GM18867 (cell line): ENCODE measurements at regions not wholly inside any gene's neighbourhood (a gene's known extent, or its start where the extent isn't known, plus 50 kb on each side); places are given as distances from the start of the nearest gene placed in this dataset.
A peak's percentile ranks its signal among the peaks of the same experiment; 100 is the strongest.
"Not testable (repeated sequence)": the region's sequence is repeated elsewhere in the genome, so short reads cannot be mapped to it uniquely, and the experiment has no call there.

ENCODE experiments used
- ATAC-seq: cut with Tn5 transposase; IDR thresholded peaks from one replicate; pipeline ENCODE4 v1.9.1; 2021; ENCODE audit warnings: mild to moderate bottlenecking, moderate library complexity; ENCODE audit not compliant: unreplicated experiment

DNA sequence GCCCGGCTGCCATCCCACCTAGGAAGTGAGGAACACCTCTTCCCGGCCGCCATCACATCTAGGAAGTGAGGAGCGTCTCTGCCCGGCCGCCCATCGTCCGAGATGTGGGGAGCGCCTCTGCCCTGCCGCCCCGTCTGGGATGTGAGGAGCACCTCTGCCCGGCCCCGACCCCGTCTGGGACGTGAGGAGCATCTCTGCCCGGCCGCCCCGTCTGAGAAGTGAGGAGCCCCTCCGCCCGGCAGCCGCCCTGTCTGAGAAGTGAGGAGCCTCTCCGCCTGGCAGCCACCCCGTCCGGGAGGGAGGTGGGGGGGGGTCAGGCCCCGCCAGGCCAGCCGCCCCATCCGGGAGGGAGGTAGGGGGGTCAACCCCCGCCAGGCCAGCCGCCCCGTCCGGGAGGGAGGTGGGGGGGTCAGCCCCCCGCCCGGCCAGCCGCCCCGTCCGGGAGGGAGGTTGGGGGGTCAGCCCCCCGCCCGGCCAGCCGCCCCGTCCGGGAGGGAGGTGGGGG lies 330.0 kb downstream of the CBLN1 start:
- not testable (repeated sequence) for ATAC-seq

DNA sequence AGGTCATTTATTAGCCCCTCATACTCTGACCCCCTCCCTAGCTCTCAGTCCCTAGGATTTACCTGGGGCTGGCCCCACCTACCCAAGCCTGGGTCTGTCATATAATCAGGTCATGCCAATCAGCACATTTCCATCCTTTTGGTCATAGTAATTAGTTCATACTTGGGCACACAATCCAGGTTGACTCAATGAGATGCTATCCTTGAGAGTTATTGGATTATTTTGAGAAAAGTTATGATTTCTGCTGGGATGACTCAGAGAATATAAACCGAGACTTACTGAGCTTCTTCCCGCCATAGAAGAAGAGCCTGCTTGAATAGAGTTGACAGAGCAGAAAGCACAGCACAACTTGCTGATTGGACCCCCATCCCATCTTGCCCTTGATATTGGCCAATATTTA lies 331.5 kb downstream of the CBLN1 start:
- no peak for ATAC-seq

GRCh38 chr16:48949636-48950035 lies 332.0 kb downstream of the CBLN1 start:
- no peak for ATAC-seq

- ATAC-seq: no peak
Measured at GRCh38 chr16:48948911-48949310, 332.7 kb downstream of the CBLN1 start.

- no peak for ATAC-seq
Measured at GRCh38 chr16:48947371-48947713, 334.3 kb downstream of the CBLN1 start.

DNA sequence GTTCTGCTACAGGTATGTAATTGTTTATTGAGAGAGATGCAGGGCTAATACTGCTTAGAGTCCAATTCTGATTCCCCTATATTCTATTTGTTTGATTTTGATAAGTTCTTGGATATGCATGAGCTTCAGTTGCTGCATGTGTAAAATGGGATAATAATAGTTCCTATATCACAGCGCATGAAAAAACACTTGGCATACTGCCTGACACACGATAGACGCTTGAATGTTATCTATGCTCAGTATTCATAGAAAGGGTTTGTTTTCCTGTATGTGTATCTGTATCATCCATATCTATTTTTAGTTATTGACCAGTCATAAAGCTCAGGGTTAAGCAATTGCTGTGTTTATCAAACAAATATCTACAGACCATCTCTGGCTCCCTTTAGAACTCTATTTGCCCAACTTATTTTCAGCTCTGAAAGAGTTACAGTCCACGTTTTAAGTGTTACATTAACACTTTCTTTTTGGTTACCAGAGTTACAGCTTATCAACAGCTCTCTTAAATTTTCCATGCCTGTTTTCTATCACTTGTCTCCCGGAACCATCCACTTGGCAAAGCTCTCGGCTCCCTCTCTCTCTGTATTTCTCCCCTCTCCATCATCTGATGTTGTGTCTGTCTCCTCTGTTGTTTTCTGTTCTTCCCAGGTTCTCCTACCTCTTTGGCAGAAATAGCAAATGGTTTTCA lies 334.8 kb downstream of the CBLN1 start:
- no peak for ATAC-seq

- ATAC-seq: no peak
Measured at GRCh38 chr16:48942996-48943395, 333.0 kb upstream of the N4BP1 start.

GRCh38 chr16:48936811-48937210 lies 326.8 kb upstream of the N4BP1 start:
- ATAC-seq: no peak

GRCh38 chr16:48932216-48932855 lies 322.4 kb upstream of the N4BP1 start:
- no peak for ATAC-seq

DNA sequence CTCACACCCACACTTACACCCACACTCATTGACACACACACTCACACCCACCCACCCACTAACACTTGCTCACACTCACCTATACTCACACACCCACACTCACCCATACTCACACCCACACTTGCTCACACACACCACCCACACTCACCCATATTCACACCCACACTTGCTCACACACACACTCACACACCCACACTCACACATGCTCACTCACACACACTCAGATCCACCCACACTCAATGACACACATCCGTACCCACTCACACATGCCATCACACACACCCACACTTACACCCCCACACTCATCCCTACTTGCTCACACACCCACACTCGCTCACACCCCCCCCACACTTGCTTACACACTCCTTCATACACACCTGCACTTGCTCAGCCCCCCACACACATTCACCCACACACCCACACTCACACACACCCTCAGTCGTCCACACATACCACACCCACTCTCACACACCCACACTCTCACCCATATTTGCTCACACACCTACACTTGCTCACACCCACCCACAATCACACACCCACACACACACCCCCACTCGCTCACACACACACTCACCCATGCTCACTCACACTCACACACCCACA lies 321.1 kb upstream of the N4BP1 start:
- no peak for ATAC-seq

DNA sequence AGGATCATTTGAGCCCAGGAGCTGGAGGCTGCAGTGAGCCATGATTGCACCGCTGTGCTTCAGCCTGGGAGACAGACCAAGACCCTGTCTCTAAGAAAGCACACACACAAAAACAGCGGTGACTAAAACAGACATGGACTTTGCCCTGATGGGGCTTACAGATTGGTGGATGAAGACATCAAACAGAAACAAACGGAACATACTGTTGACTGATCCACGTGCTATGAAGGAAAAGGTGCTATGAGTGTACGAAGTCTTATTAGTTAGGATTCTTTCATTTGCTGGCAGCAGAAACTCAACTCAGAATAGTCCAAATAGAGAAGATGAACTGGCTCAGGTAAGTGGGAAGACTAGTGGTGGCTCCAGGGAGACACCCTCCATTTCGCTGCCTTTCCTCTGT lies 309.8 kb upstream of the N4BP1 start:
- no peak for ATAC-seq

DNA sequence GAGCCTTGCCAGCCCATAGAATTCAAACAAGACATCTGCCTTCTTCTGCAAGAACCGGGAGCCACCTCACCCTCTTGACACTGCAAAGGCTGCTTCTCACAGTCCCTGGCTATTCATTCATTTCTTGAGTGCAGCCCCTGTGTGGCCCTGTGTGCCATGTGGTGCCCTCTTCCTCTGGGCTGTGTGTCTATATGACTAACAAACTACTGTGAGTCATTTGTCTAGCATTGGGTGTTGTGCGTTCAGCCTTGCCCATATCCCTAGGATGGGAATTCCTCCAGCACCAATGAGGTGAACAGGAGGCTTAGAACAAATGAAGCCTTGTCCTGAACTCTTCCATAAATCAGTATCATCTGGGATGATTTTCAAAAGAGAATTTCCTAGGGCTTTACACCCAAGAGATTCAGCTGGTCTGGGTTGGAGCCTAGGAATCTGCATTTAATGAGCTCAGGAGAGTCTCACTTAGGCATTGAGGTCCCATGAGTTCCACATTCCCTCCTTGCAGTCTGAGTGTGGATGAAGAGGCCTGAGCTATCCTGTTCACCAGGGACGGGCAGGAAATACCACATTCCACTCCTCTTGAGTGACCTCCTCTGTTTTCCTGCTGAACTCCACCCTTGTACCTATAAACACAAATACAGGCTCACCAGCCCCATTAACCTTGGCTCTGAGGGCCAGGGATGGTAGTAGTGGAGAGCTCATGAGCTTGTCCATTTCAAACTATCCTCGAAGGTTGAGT lies 308.7 kb upstream of the N4BP1 start:
- no peak for ATAC-seq

DNA sequence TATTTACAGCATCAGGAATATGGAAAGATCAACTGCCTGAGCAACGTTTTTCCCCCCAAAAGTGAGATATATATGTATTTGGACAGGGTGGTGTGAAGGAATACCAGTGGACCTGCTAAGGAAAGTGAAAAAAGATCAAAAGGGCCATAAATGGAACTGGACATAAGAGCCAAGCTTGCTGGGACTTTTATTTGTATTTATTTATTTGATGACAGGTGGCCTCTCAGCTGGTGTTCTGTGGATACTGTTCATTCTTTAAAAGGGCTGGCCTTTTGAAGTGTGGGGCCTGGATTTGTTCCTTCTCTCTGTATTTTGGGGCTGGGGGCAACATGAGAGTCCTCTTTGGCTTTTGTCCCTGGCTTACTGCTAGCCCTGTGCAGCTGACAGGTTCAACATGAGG lies 306.6 kb upstream of the N4BP1 start:
- ATAC-seq: no peak

- ATAC-seq: no peak
Measured at GRCh38 chr16:48914070-48914469, 304.1 kb upstream of the N4BP1 start.

DNA sequence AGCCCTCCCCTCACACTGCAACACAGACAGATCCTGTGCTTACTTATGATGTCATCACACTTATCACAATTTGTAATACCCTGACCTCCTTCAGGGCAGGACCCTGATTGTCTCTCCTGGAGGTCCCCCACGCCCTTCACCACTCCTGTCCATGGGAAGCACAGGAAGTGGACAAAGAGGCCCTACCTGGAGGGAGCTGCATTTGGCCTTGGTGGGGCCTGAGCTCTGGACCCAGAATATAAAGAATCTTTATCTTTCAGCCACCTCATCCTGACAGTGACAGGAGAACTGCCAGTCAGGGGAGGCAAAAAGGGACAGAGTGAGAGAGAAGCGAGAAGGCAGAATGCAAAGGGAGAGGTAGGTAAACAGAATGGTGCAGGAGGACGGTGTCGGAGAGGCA lies 303.4 kb upstream of the N4BP1 start:
- no peak for ATAC-seq

DNA sequence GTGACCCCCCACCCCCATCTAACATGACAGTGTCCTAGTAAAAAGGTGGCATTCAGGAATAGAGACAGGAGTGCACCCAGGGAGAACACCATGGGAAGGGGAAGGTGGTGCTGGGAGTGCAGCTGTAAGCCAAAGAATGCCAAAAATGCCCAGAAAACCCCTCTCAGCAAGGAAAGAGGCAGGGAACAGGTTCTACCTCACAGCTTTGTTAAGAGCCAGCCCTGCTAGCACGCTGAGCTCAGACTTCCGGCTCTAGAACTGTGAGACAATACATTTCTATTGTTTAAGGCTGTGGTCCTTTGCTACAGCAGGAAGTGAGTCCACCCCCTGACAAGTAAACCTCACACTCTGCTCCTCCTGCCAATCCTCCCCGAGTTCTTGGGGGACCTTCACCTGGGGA lies 302.4 kb upstream of the N4BP1 start:
- ATAC-seq: no peak

GRCh38 chr16:48911700-48912099 lies 301.7 kb upstream of the N4BP1 start:
- ATAC-seq: no peak

- ATAC-seq: no peak
Measured at GRCh38 chr16:48910214-48910613, 300.2 kb upstream of the N4BP1 start.

DNA sequence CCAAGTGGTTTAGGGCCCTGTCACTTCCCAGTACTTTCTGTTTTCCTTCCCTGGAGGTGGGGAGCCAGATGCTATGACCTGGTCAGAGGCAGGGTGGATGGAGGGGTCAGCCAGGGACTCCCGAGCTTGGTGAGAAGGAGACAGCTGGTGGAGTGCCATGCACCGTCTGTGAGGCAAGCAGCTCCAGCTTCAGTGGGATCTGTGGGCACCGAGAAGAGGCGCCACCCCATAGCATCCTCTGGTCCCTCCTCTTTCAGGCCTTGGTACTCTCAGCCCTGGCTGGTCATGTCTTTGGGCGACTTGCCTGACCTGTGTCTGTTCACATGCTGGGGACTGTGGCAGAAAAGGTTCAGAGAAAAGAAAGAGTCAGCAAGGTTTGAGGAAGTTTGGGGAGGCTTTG lies 299.3 kb upstream of the N4BP1 start:
- no peak for ATAC-seq

DNA sequence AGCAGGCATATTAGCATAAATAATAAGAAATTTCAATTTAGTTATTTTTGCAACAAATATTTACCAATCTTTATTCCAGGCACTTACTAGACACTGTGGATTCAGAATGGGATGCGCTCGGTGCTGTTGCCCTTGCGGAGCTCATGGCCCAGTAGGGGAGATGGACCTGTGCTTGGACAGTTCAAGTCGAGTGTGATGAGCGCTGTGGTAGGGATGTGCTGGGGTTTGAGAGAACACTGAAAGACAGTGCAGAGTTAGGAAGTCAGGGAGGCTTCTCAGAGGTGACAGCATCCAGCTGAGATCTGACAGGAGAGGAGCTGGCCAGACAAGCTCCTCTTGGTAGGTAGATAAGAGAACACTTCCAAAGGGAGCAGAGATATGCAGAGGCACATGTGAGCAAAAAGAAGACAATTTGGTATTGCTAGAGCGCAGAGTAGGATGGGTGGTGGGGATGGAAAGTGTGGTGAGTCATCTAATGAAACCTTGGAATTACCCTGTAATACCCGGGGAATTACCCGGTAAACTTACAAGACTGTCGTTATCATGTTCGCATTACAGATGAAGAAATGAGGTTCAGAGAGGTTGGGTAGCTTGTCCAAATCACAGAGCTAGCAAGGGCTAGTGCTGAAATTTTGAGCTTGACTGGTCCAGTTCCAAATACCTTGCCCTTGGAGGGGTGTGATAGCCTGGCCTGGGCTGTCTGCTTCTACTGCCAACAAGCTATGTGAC lies 298.1 kb upstream of the N4BP1 start:
- ATAC-seq: peak; percentile 47
